ENCODE measurements at regions not wholly inside any gene's neighbourhood (a gene's known extent, or its start where the extent isn't known, plus 50 kb on each side); places are given as distances from the start of the nearest gene placed in this dataset.

DNA sequence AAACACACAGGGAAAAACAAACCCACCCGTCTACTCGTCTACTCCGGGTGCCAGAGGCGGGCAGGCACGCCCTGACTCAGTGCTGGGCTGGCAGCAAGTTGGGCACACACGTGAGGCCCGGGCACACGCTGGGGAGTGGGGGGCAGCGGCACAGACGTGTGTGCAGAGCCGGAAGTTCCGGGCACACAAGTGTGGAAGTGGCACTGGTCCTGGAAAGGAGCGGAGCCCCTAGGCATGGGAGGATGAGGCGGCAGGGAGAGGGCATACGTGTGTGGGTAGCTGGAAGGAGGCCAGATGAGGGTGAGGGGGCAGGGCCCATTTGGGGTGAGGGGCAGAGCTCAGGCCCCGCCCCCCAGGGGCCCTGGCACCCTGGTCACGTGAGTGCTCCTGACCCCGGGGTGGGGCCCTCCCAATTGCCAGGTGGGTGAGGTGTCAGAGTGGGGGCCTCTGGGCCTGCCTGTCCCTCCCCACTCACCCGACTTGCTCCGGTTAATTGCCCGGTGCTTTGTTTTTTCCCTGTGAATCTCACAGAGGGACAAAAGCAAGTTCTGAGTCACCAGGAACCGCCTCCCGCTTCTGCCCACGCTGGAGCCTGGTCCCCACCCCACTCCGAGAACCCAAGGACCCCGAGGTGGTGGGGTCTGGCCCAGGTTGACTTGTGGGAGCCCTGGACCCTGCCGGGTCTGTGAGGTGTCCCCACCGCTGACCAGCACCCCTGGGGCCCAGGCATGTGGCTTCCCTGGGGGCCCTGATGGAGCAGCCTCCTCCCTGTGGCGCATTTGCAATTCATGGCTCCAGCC, 104.8 kb upstream of the CASZ1 start:
- Histone ChIP-seq H3K27me3 (ENCODE audit: control insufficient read depth, insufficient read depth, low read length) (peaks cover 13% of the 10 kb centered on the region), H3K27ac (ENCODE audit: low read length) (no peak overlapping the region), H3K4me3 (ENCODE audit: low read length) (no peak overlapping the region), H3K9me3 (replicated peaks; ENCODE audit: control insufficient read depth, low read depth, low read length) (no peaks in the 10 kb centered on the region), H3K4me1 (ENCODE audit: control insufficient read depth, insufficient read depth, low read length) (peaks cover 2% of the 10 kb centered on the region), H3K36me3 (ENCODE audit: control insufficient read depth, insufficient read depth, low read length) (no peaks in the 10 kb centered on the region)
- 45% methylated on average over 26 of the region's 29 CpGs for WGBS (ENCODE audit: insufficient coverage)
- DNase-seq: no peak

DNA sequence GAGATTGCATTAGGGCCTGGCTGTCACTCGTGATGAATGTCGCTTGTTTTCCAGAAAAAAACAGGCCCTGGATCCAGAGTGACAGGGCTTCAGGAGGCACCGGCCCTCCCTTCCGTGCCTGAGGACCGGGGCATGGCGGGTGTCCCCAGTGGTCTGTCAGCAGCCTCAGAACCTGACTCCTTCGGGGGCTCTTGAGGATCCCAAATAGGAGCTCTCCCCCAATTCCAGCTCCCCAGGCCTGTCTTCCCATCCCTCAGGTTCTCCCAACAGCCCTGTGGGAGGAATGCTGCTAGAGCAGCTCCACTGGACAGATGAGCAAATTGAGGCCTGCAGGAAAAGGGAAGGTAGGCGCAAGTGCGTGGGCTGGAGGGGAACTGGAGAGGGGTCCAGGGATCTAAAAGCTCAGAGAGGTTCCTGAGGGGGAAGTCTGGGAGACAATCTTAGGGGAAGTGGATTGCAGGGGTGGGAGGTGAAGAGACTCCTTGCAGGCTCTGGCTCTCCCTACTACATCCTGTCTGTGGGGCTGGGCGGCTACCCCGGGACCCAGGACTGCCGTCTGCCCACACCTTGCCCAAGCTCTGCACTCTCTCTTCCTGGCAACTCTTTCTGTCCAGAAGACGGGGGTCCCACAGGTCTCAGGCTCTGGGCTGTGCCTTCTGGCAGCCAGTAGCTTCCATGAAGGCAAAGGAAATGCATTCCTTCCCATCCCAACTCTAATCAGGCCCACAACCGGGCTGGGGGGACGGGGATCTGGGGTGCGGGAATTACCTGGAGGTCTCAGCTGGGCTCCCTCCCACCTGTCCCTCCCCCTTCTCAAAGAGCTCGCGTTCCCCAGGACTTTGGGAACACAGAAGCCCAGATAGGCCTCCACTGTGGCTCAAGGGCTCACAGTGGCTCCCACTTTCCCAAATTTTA, 105.7 kb upstream of the CASZ1 start:
- Histone ChIP-seq H3K9me3 (replicated peaks; ENCODE audit: control insufficient read depth, low read depth, low read length) (no peaks in the 10 kb centered on the region), H3K4me3 (ENCODE audit: low read length) (no peak overlapping the region), H3K36me3 (ENCODE audit: control insufficient read depth, insufficient read depth, low read length) (no peaks in the 10 kb centered on the region), H3K27me3 (ENCODE audit: control insufficient read depth, insufficient read depth, low read length) (peaks cover 19% of the 10 kb centered on the region), H3K27ac (ENCODE audit: low read length) (no peak overlapping the region), H3K4me1 (ENCODE audit: control insufficient read depth, insufficient read depth, low read length) (peaks cover 2% of the 10 kb centered on the region)
- WGBS (ENCODE audit: insufficient coverage): 54% methylated on average over 16 of the region's 18 CpGs
- DNase-seq: no peak

DNA sequence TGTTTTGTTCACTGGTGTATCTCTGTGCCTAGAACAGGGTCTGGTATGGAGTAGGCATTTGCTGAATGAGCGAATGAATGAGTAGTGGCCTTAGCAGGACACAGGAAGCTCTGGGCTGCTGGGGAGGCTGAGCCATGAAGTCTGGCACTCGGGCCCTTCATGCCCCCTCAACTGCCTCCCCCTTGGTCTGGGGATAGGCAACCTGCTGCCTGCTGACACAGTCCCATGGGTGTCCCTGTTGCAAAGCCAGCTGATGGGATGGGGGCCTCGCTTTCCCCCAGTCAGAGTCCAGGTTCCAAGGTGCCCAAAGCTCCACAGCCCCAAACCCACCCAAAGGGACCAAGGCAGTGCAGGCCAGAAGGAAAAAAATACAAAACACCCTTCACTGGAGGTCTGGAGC, 107.0 kb upstream of the CASZ1 start:
- H3K27me3 ChIP-seq (ENCODE audit: control insufficient read depth, insufficient read depth, low read length): peaks cover 29% of the 10 kb centered on the region
- no peak for DNase-seq
- WGBS (ENCODE audit: insufficient coverage): no CpG with 5 or more reads among the region's 3 CpGs
- no peak overlapping the region for H3K4me3 ChIP-seq (ENCODE audit: low read length)
- H3K9me3 ChIP-seq (replicated peaks; ENCODE audit: control insufficient read depth, low read depth, low read length): no peaks in the 10 kb centered on the region
- no peaks in the 10 kb centered on the region for H3K36me3 ChIP-seq (ENCODE audit: control insufficient read depth, insufficient read depth, low read length)
- peaks cover 2% of the 10 kb centered on the region for H3K4me1 ChIP-seq (ENCODE audit: control insufficient read depth, insufficient read depth, low read length)
- H3K27ac ChIP-seq (ENCODE audit: low read length): no peak overlapping the region

DNA sequence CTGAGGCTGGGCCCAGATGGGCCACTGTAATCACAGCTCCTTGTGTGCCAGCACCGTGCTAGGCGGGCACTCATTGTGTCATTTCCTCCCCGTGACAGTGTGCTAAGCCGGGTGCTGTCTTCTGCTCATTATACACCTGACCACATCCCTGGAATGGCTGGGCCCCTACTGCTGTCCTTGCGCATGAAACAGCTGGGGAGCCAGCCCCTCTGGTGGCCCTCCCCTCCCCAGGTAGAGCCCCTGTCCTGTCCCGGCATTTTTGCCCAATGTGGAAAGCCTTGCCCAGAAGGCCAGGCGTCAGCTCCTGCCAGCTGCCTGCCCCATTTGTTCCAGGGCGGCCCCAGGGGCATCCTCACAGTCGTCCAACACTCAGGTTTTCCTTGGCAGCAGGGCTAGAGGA, 107.4 kb upstream of the CASZ1 start:
- Histone ChIP-seq H3K27me3 (ENCODE audit: control insufficient read depth, insufficient read depth, low read length) (peaks cover 28% of the 10 kb centered on the region), H3K4me1 (ENCODE audit: control insufficient read depth, insufficient read depth, low read length) (peaks cover 2% of the 10 kb centered on the region), H3K36me3 (ENCODE audit: control insufficient read depth, insufficient read depth, low read length) (no peaks in the 10 kb centered on the region), H3K9me3 (replicated peaks; ENCODE audit: control insufficient read depth, low read depth, low read length) (no peaks in the 10 kb centered on the region), H3K27ac (ENCODE audit: low read length) (no peak overlapping the region), H3K4me3 (ENCODE audit: low read length) (no peak overlapping the region)
- DNase-seq: no peak
- WGBS (ENCODE audit: insufficient coverage): 53% methylated on average over 9 of the region's 9 CpGs

DNA sequence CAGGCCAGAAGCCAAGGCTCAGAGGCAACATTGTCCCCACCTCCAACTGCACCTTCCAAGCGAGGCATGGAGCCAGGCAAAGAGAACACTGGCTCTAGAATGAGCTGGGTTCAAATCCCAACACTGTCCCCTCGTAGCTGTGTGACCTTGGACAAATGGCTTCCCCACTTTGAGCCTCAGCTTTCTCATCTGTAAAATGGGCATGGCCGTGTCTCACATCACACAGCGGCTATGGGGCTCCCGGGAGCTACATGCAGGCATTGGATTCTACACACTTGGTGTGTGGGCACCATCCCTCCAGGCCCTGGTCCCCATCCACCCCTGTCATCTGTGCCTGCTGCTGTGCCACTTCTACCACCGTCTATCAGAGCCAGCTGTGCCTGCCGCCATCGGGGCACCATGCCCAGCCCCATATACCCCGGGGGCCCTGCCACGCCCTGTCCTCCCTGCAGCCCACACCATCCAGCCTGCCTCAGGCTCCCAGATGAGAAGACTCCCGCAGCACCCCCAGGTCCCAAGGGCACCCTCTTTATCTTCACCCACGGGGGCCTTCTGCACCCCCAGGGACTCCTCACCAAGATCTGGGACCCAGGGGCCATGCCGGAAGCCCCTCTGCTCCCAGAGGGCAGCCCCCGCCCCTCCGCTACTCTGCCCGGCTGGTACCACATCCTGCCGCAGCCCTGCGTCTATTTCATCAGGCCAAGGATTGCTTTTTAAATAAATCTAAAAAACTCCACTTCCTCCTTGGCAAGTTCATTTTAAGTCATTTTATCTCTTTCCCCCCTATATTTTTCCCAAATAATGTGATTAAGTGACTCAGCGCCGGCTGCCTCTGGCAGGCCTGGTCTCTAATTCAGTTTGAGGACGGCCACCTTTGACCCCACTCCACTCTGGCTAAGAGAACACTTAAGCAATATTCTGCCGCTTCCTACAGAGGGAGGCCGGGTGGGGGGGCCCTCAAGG, 107.8 kb upstream of the TARDBP start:
- DNase-seq: no peak
- Histone ChIP-seq H3K27me3 (ENCODE audit: control insufficient read depth, insufficient read depth, low read length) (peaks cover 28% of the 10 kb centered on the region), H3K36me3 (ENCODE audit: control insufficient read depth, insufficient read depth, low read length) (no peaks in the 10 kb centered on the region), H3K4me3 (ENCODE audit: low read length) (no peak overlapping the region), H3K4me1 (ENCODE audit: control insufficient read depth, insufficient read depth, low read length) (peaks cover 2% of the 10 kb centered on the region), H3K27ac (ENCODE audit: low read length) (no peak overlapping the region), H3K9me3 (replicated peaks; ENCODE audit: control insufficient read depth, low read depth, low read length) (no peaks in the 10 kb centered on the region)
- WGBS (ENCODE audit: insufficient coverage): 77% methylated on average over 17 of the region's 23 CpGs

DNA sequence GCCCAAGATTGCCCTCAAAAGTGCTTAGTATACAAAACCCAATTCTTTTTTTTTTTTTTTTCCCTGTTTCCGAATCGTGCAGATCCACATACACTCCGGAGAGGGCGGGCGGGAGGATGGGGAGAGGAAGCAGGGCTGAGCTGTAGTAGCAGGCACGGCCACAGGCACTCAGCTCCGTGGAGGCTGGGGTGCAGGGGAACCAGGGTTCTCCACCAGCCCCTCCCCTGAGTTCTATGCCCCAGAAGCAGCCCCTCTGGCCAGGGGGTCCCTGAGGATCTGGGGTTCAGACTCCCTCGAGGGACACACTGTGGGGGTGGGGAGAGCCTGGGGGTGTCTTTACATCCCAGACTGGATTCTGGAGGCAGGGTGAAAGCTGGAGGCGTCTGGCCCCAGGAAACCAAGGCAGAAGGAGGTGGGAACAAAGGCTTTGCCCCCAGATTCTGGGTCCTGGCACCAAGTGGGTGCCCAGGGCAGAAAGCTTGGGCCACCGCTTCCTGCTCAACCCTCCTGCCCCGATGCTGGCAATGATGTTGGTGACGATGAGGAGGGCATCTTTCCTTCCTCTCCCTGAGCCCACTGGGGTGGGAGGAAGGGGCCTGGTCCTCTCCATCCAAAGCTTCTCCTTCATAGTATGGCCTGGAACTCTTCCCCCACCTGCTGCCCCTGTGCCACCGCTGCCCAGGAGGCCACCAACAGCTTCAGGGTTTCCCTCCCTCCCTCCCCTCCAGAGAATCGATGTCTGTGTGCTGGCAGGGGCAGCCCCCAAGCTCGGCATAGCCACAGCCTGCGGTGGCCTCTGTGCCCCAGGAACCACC, 106.4 kb upstream of the TARDBP start:
- Histone ChIP-seq H3K9me3 (replicated peaks; ENCODE audit: control insufficient read depth, low read depth, low read length) (no peaks in the 10 kb centered on the region), H3K27me3 (ENCODE audit: control insufficient read depth, insufficient read depth, low read length) (peaks cover 23% of the 10 kb centered on the region), H3K4me1 (ENCODE audit: control insufficient read depth, insufficient read depth, low read length) (peaks cover 2% of the 10 kb centered on the region), H3K36me3 (ENCODE audit: control insufficient read depth, insufficient read depth, low read length) (no peaks in the 10 kb centered on the region), H3K4me3 (ENCODE audit: low read length) (no peak overlapping the region), H3K27ac (ENCODE audit: low read length) (no peak overlapping the region)
- DNase-seq: no peak
- WGBS (ENCODE audit: insufficient coverage): 75% methylated on average over 1 of the region's 16 CpGs

DNA sequence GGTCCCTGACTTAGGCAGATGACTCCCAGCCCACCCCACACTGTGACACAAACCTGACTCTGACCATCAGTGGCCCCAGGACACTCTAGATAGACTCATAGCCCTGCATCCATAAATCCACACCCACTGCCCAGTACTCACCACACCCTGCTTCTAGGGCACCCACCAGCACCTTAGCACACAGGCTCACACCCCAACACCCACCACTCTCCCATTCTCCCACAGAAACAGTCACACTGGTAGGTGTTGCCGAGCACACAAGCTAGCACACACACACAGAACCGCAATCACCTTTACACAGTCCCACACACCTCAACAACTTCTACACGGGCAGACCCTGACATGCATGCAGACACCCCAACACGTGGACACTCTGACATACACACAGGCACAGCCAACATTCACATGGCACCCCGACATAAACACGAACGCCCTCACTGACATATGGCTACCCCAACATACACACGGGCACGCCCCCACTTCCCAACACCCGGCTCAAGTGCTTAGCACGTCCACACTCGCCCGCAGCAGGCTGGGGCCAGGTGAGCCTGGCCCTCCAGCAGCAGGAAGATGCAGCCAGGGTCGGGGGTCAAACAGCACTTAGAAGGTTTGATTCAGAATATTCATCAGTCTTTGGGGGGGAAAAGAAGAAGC, 105.5 kb upstream of the TARDBP start:
- Histone ChIP-seq H3K9me3 (replicated peaks; ENCODE audit: control insufficient read depth, low read depth, low read length) (no peaks in the 10 kb centered on the region), H3K36me3 (ENCODE audit: control insufficient read depth, insufficient read depth, low read length) (no peaks in the 10 kb centered on the region), H3K4me1 (ENCODE audit: control insufficient read depth, insufficient read depth, low read length) (peaks cover 2% of the 10 kb centered on the region), H3K27me3 (ENCODE audit: control insufficient read depth, insufficient read depth, low read length) (peaks cover 22% of the 10 kb centered on the region), H3K4me3 (ENCODE audit: low read length) (no peak overlapping the region), H3K27ac (ENCODE audit: low read length) (no peak overlapping the region)
- no peak for DNase-seq
- 56% methylated on average over 8 of the region's 14 CpGs for WGBS (ENCODE audit: insufficient coverage)

DNA sequence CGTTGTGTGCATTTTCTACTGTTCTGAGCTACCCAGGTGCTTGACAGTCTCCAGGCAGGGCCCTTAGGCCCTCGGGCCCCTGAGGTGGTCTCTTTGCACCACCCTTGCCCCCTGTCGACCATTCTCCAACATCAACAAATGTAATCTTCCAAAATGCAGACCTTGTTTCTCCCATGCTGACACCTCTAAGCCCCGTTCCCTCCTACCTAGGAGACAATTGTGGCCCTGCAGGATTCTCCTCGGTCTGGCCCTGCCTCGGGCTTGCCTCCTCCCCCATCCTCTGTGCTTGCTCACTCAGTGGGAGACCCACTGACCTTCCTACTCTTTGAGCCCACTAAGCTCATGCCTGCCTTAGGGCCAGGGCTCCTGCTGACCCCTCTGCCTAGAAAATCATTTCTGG, 104.2 kb upstream of the TARDBP start:
- no peaks in the 10 kb centered on the region for H3K36me3 ChIP-seq (ENCODE audit: control insufficient read depth, insufficient read depth, low read length)
- H3K4me3 ChIP-seq (ENCODE audit: low read length): no peak overlapping the region
- no peak overlapping the region for H3K27ac ChIP-seq (ENCODE audit: low read length)
- H3K27me3 ChIP-seq (ENCODE audit: control insufficient read depth, insufficient read depth, low read length): peaks cover 22% of the 10 kb centered on the region
- WGBS (ENCODE audit: insufficient coverage): 24% methylated on average over 6 of the region's 6 CpGs
- peaks cover 2% of the 10 kb centered on the region for H3K4me1 ChIP-seq (ENCODE audit: control insufficient read depth, insufficient read depth, low read length)
- DNase-seq: no peak
- H3K9me3 ChIP-seq (replicated peaks; ENCODE audit: control insufficient read depth, low read depth, low read length): no peaks in the 10 kb centered on the region

Data from muscle of leg (tissue), 3 donors.